GM19467 (cell line): ENCODE measurements at regions not wholly inside any gene's neighbourhood (a gene's known extent, or its start where the extent isn't known, plus 50 kb on each side); places are given as distances from the start of the nearest gene placed in this dataset.
"Not testable (repeated sequence)": the region's sequence is repeated elsewhere in the genome, so short reads cannot be mapped to it uniquely, and the experiment has no call there.

Experiments used
- ATAC-seq: cut with Tn5 transposase; IDR thresholded peaks from one replicate; pipeline ENCODE4 v1.9.1; 2021; ENCODE audit warnings: mild to moderate bottlenecking, moderate library complexity; ENCODE audit not compliant: unreplicated experiment

- ATAC-seq = no peak
These were observed 245.2 kb upstream of the FOXK1 start for GRCh38 chr7:4436936-4437335.

GRCh38 chr7:4437916-4438315 is 244.2 kb upstream of the FOXK1 start:
- ATAC-seq = no peak

- no peak for ATAC-seq
These were observed 243.3 kb upstream of the FOXK1 start for GRCh38 chr7:4438723-4439245.

GRCh38 chr7:4439444-4439843 is 242.7 kb upstream of the FOXK1 start:
- ATAC-seq = no peak

- ATAC-seq = no peak
These were observed 238.0 kb upstream of the FOXK1 start for GRCh38 chr7:4444106-4444505.

GRCh38 chr7:4445777-4446176 is 236.3 kb upstream of the FOXK1 start:
- ATAC-seq = no peak

GRCh38 chr7:4449263-4449662 is 232.8 kb upstream of the FOXK1 start:
- ATAC-seq = no peak

- no peak for ATAC-seq
These were observed 231.6 kb upstream of the FOXK1 start for GRCh38 chr7:4450483-4450882.

GRCh38 chr7:4460597-4460996 is 221.5 kb upstream of the FOXK1 start:
- no peak for ATAC-seq

GRCh38 chr7:4461531-4461930 is 220.6 kb upstream of the FOXK1 start:
- ATAC-seq = no peak

GRCh38 chr7:4468320-4469102 is 213.6 kb upstream of the FOXK1 start:
- no peak for ATAC-seq

- ATAC-seq = no peak
These were observed 211.8 kb upstream of the FOXK1 start for GRCh38 chr7:4470246-4470645.

- no peak for ATAC-seq
These were observed 209.4 kb upstream of the FOXK1 start for GRCh38 chr7:4472728-4473127.

GRCh38 chr7:4479367-4480039 is 202.6 kb upstream of the FOXK1 start:
- ATAC-seq = no peak

GRCh38 chr7:4480131-4480530 is 202.0 kb upstream of the FOXK1 start:
- ATAC-seq = not testable (repeated sequence)

GRCh38 chr7:4483851-4484250 is 198.2 kb upstream of the FOXK1 start:
- no peak for ATAC-seq

GRCh38 chr7:4484545-4484944 is 197.6 kb upstream of the FOXK1 start:
- ATAC-seq = no peak

GRCh38 chr7:4486907-4487306 is 195.2 kb upstream of the FOXK1 start:
- ATAC-seq = no peak

- not testable (repeated sequence) for ATAC-seq
These were observed 185.2 kb upstream of the FOXK1 start for GRCh38 chr7:4496911-4497310.

- no peak for ATAC-seq
These were observed 181.3 kb upstream of the FOXK1 start for GRCh38 chr7:4500812-4501211.

- not testable (repeated sequence) for ATAC-seq
These were observed 174.2 kb upstream of the FOXK1 start for GRCh38 chr7:4507886-4508285.

GRCh38 chr7:4513450-4513849 is 168.6 kb upstream of the FOXK1 start:
- ATAC-seq = no peak
